ENCODE measurements at regions not wholly inside any gene's neighbourhood (a gene's known extent, or its start where the extent isn't known, plus 50 kb on each side); places are given as distances from the start of the nearest gene placed in this dataset.

GRCh38 chr14:76304536-76305267 lies 71.2 kb upstream of the ESRRB start:
- no peaks in the 10 kb centered on the region for H3K9me3 ChIP-seq (ENCODE audit: low read length)

More at GRCh38 chr14:76304536-76305267, 71.2 kb upstream of the ESRRB start:
- Histone ChIP-seq H3K4me3 (ENCODE audit: low read length) (no peak overlapping the region), H3K27ac (ENCODE audit: low read length) (no peak overlapping the region), H2AFZ (ENCODE audit: low read depth, low read length) (no peak overlapping the region), H3K36me3 (ENCODE audit: insufficient read depth, low read length) (no peaks in the 10 kb centered on the region), H3K27me3 (ENCODE audit: insufficient read depth, low read depth, low read length) (no peaks in the 10 kb centered on the region), H3K4me2 (ENCODE audit: low read length) (no peak overlapping the region), H4K20me1 (ENCODE audit: insufficient read depth) (no peaks in the 10 kb centered on the region), H3F3A (ENCODE audit: insufficient read depth, low read length, poor library complexity, severe bottlenecking) (no peaks in the 10 kb centered on the region), H3K79me2 (replicated peaks; ENCODE audit: insufficient read depth, low read length) (no peaks in the 10 kb centered on the region), H3K9me2 (ENCODE audit: insufficient read depth, low read length) (no peaks in the 10 kb centered on the region), H3K9ac (ENCODE audit: low read length) (no peak overlapping the region)
- TF ChIP-seq EZH2 (IDR thresholded peaks at IDR 0.05; ENCODE audit: borderline replicate concordance, insufficient read depth, low read length, poor library complexity, severe bottlenecking) (no peak), RAD21 (conservative IDR thresholded peaks at IDR 0.05) (no peak), CTCF (IDR thresholded peaks at IDR 0.05; ENCODE audit: poor library complexity, severe bottlenecking) (no peak), EP300 (conservative IDR thresholded peaks at IDR 0.05; ENCODE audit: poor library complexity, severe bottlenecking) (no peak), POLR2AphosphoS5 (IDR thresholded peaks at IDR 0.05) (no peak), MXI1 (conservative IDR thresholded peaks at IDR 0.05; ENCODE audit: poor library complexity, severe bottlenecking) (no peak), REST (IDR thresholded peaks at IDR 0.05; ENCODE audit: borderline replicate concordance) (no peak), TAF1 (IDR thresholded peaks at IDR 0.05; ENCODE audit: low read depth) (no peak), SMC3 (conservative IDR thresholded peaks at IDR 0.05; ENCODE audit: poor library complexity) (no peak)
